GM12874 (cell line): ENCODE measurements at regions not wholly inside any gene's neighbourhood (a gene's known extent, or its start where the extent isn't known, plus 50 kb on each side); places are given as distances from the start of the nearest gene placed in this dataset.

Experiments used
- CTCF ChIP-seq: IDR thresholded peaks from 2 replicates; pipeline ENCODE4 v1.5.1; 2011; ENCODE audit warnings: low read depth, mild to moderate bottlenecking, control low read depth, low read length, moderate library complexity; ENCODE audit not compliant: insufficient read depth

DNA sequence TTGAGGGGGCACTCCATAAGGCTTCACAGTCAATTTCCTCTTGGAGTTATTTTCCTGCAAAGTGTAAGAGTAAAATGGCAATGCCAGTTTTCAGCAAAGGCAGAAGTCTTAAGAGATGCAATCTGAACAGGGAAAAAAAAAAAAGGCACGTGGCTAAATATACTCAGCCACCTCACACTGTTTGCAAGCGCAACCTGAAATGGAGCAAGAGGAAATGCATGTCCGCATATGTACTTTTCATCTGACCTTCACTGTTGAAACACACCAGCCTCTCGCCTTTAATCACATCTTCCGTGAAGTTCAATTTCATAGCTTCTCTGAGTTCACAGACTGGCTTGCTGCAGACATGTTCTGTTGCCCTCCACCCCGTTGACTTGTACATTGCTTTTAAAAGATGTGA lies 101.4 kb downstream of the KATNIP start:
- TF ChIP-seq CTCF, result no peak

GRCh38 chr16:27657811-27658210 lies 107.9 kb downstream of the KATNIP start:
- no peak for TF ChIP-seq CTCF

DNA sequence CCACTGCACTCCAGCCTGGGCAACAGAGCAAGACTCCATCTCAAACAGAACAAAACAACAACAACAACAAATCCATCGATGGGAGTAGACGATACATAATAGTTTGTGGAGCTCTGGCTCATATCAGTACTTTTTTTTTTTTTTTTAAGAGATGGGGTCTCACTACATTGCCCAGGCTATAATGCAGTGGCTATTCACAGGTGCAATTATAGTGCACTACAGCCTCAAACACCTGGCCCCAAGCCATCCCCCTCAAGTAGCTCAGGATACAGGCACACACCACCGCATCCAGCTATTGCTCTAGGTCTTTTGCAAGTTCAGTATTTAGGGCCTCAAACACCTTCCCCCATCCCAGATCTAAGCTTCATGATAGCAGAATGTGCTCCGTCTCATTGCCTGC lies 110.6 kb downstream of the KATNIP start:
- TF ChIP-seq CTCF, result no peak

DNA sequence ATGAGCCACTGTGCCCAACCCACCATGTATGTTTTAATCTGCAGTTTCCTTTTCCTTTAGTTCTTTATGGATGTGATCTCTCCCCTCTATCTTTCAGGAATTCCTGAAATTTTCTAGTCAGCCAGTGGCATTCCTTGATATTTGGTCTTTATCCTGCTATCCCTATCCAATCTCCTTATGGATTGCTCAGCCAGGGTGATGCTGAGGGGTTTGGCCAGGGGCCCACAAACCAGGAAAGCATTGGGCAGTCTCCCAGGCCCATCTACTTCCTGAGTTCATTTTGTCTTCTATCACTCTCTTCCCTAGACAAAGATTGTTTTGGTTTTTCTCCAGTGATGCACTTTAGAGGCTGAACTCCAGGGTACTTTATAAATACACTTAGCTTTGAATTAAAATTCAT lies 115.9 kb downstream of the KATNIP start:
- TF ChIP-seq CTCF, result no peak

- TF ChIP-seq CTCF, result no peak
Measured at GRCh38 chr16:27670071-27670810, 120.3 kb downstream of the KATNIP start.

GRCh38 chr16:27671410-27671809 lies 121.5 kb downstream of the KATNIP start:
- TF ChIP-seq CTCF, result no peak

DNA sequence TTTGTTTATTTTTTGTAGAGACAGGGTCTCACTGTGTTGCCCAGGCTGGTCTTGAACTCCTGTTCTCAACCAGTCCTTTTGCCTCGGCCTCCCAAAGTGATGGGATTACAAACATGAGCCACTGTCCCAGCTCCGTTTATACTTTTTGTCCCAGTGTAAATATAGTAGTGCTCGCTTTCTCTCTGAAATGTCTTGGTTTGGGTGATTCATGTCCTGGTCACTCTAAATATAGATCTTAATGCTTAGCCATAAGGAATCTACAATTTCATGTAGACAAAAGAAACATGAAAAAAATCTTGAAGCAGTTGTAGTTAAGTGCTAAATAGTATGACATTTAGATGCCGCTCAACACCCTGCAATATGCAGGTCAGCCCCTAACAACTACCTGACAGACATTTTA lies 126.9 kb downstream of the KATNIP start:
- TF ChIP-seq CTCF, result no peak
